HG03342 (cell line): ENCODE measurements at regions not wholly inside any gene's neighbourhood (a gene's known extent, or its start where the extent isn't known, plus 50 kb on each side); places are given as distances from the start of the nearest gene placed in this dataset.

Experiments used
- ATAC-seq: cut with Tn5 transposase; IDR thresholded peaks from one replicate; pipeline ENCODE4 v1.9.1; 2021; ENCODE audit warnings: mild to moderate bottlenecking, moderate library complexity; ENCODE audit not compliant: unreplicated experiment

DNA sequence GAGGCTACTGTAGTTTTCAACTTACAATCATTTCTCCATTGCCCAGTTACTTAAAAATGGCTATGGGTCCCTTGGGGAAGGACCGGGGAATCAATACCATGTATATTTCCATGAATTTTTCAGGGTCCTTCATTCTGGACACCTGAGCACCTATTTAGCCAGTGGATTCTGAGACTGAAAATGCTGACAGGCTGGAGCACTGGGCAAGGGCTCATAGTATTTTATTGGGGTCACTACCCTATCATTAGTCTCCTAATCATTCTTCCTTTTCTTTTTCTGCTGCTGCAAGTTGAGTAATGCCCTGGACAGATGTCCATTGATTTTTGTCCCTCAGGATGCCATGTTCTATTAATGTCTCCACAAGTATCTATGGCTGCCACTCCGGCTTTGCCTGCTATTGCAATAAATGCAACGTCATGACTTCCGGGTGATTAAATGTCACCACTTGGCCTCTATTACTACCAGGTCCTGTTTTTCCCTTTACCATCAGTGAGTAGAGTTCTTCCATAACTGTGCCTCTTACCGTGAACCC, 279.3 kb upstream of the FBXL7 start:
- no peak for ATAC-seq

DNA sequence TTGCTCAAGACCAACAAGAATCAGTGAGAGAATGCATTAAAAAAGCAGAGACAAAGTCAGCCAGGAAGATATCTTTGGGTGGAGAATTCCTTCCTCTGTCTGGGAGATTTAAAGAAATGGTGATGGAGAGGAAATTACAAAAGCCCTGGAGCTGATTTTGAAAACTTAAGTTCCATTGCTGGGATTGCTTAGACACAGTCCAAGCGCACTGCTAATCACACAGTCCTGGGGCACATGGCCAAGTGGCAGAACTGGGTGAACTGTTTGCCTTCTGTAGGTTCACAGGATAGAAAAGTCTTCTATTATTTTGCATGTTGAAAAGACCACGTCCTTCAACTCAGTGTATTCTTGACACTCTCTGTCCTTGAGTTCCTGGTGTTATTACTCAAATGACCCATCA, 284.9 kb upstream of the FBXL7 start:
- no peak for ATAC-seq

DNA sequence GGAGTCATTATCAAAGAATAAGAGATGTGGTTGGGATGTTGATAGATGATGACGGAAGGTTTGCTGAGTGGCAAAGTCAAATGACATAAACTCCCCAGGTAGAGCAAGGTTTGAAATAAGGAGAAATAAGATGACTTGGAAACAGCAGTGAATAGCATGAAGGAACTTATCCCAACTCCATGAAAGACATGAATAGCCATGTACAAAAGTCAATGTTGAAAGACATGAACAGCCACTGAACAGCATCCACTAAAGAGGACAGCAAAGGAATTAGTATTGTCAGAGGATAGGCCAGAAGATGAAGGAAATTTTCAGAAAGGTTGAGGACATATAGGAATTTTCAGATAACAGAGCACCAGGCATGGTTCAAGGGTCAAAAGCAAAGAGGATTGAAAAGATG, 286.0 kb upstream of the FBXL7 start:
- no peak for ATAC-seq

DNA sequence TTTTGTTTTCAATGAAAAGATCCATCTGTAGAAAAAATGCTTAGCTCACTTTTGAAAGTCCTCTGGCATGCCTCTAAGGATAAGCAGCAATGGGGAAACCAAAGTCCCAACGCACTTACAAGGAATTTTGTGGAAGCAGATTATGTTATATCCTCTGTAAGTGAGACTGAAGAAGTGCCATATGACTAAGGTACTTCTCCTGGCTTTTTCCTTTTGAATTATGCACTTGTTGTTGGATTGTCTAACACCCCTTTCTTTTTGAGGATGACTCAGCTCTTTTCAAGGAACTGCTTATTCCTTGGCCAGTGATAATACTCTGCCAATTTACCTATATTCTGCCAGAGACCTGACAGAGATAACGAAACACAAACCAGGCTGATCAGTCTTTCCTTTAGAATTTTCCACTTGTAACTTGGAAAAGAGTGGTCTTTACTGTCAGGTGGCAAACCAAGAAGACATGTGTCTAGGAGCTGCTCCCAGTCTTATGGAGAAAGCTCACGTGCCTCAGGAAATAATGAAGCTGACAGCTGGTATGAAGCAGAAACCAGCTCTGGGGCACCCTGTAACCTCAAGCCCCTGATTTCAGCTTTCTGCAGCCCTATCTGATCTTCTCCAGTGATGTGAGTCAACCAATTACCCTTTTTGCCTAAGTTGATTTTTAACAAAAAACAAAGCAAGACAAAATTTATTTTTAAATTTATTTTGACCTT, 290.8 kb upstream of the FBXL7 start:
- ATAC-seq: no peak

- no peak for ATAC-seq
Observed at GRCh38 chr5:15206133-15206532, 293.8 kb upstream of the FBXL7 start.

DNA sequence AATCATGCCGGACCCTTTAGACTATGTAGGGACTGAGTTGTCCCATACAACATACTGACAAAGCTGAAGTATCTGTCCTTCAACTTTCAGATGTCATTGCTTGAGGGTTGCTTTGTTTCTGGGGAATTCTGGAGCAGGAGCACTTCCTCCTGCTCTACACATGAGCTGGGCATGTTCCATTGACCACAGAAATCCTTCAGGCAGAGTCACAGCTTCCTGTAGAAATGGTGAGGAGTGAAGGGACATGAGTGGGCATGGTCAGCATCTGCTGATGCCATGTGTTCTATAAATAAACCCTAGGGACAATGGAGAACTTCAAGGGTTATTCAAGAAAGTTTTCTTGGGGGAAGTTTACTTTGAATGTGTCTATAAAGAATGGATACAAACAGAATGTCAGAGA, 296.6 kb upstream of the FBXL7 start:
- ATAC-seq: no peak

DNA sequence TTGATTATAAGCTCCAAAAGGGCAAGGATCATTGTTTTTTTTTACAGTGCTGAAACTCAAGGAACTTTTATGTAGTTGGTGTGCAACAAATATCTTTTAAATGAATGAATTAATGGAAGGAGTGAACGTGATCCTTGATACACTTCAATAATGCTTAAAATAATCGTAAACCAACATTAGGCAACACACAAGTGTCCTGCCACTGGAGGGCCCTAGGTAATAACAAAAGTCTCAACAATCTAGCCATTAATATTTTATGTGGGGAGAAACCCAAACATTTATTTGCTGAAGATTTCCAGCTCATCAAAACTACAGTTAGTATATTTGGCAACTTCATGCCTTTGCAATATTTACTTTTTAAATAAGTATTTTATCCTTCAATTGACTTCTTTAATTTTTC, 309.0 kb upstream of the FBXL7 start:
- ATAC-seq: no peak

GRCh38 chr5:15183520-15183919, 311.9 kb upstream of the ANKH start:
- ATAC-seq: no peak

- ATAC-seq: no peak
Observed at GRCh38 chr5:15170173-15170572, 298.6 kb upstream of the ANKH start.

- no peak for ATAC-seq
Observed at GRCh38 chr5:15168358-15168757, 296.8 kb upstream of the ANKH start.

DNA sequence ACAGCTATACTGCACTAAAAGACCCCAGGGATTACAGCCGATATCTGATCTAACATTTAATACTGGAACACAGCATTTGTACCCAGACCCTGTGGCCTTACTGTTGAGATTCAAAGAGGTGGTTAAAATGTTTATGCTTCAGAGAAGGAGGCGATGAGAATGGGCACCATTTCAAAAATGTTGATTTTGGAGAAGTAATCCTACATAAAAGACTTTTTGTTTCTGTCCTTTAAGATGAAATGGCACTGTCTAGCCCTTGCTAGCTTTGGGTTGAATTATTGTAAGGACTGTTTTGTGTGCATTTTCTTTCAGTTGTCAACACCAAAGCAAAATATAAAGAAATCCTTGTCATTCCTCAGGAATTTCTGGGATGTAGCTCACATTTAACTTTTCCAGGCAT, 288.5 kb upstream of the ANKH start:
- no peak for ATAC-seq

- no peak for ATAC-seq
Observed at GRCh38 chr5:15159606-15160005, 288.0 kb upstream of the ANKH start.

- ATAC-seq: no peak
Observed at GRCh38 chr5:15142458-15142857, 270.9 kb upstream of the ANKH start.

GRCh38 chr5:15137414-15137813, 265.8 kb upstream of the ANKH start:
- no peak for ATAC-seq

- no peak for ATAC-seq
Observed at GRCh38 chr5:15135661-15136060, 264.1 kb upstream of the ANKH start.

GRCh38 chr5:15133456-15133965, 261.9 kb upstream of the ANKH start:
- no peak for ATAC-seq

DNA sequence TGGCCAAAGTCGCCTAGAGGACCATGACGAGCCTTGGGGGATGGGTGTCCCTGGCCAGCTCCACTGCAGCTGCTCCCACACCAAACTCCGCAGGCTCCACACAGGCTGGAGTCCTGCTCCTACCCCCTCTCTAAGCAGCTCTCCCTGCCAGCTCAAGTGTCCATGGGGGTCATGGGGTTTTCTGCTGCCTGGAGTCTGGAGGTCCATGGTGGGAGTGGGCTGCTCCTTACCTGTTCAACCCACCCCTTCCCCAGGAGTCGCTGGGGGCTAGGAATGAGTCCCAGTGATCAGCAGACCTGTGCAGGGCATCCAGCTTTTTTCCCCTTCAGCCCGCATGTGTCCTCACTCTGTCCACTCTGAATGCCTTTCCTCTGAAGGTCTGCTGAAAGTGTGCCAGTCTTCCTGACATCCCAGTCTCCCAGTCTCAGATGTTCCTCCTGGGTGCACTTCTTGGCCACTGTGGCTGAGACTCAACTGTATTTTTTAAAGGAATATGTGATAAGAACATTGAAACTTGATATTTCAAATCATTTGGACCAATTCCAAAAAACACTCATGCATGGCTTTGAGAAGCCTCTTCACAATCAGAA, 261.3 kb upstream of the ANKH start:
- ATAC-seq: no peak

- ATAC-seq: no peak
Observed at GRCh38 chr5:15131909-15132308, 260.3 kb upstream of the ANKH start.

DNA sequence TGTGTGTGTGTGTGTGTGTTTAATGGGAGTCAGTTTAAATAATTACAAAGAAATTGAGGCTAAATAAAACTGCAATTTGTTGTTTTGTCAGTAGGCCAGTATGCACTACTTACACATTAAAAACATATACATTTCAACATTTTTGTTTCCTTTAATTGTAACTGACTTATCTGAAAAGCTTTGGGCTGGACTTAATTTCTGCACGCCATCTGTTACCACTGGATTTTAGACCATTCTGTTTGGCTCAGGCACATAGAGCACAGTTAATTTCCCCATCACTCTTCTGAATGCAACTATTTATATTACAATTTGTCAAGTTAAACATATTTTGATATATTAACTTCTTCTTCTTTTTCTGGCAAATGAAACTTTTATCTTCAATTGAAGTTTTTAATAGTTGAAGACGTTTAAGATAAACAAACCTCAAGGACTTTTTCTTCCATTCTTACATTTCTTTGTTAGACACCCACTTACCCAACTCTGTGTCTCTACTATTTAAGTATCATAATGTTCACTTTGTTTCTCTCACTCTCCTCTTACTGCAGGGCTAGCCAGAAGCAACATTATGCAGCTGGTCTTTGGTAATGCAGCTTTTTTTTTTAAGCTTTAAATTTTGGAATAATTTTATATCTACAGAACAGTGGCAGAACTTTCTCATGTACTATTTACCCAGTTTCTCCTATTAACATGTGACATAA, 253.4 kb upstream of the ANKH start:
- no peak for ATAC-seq

- ATAC-seq: no peak
Observed at GRCh38 chr5:15124461-15124860, 252.9 kb upstream of the ANKH start.

GRCh38 chr5:15117688-15118087, 246.1 kb upstream of the ANKH start:
- no peak for ATAC-seq

- no peak for ATAC-seq
Observed at GRCh38 chr5:15116996-15117395, 245.4 kb upstream of the ANKH start.
